Nephron (organoid): ENCODE measurements at regions not wholly inside any gene's neighbourhood (a gene's known extent, or its start where the extent isn't known, plus 50 kb on each side); places are given as distances from the start of the nearest gene placed in this dataset.

Experiments used
- H3K27ac Mint-ChIP-seq, 3 experiments: 2 replicates each; pipeline ENCODE4 v1.8.0; 2020; ENCODE audit warnings: mixed read lengths in 3 of 3, mild to moderate bottlenecking in 2 of 3, moderate library complexity in 1 of 3
- H3K27me3 Mint-ChIP-seq: 2 replicates; pipeline ENCODE4 v1.8.0; 2021; ENCODE audit warnings: low read depth, mild to moderate bottlenecking, moderate library complexity, mixed read lengths
- H3K36me3 Mint-ChIP-seq: 2 replicates; pipeline ENCODE4 v1.8.0; 2020; ENCODE audit warnings: low read depth, mixed read lengths
- H3K4me1 Mint-ChIP-seq: 2 replicates; pipeline ENCODE4 v1.8.0; 2020; ENCODE audit warnings: mixed read lengths
- H3K4me3 Mint-ChIP-seq, 3 experiments: 2 replicates each; pipeline ENCODE4 v1.8.0; 2020; ENCODE audit warnings: mild to moderate bottlenecking in 3 of 3, mixed read lengths in 3 of 3, moderate library complexity in 2 of 3
- H3K9me3 Mint-ChIP-seq: 2 replicates; pipeline ENCODE4 v1.8.0; 2020; ENCODE audit warnings: mixed read lengths
- CTCF ChIP-seq, 3 experiments: fragments of 200-600 bp; sonication (generic); IDR thresholded peaks; one replicate each; pipeline ENCODE4 v1.5.0; 2021; ENCODE audit warnings: antibody characterized with exemption in 3 of 3; ENCODE audit not compliant: unreplicated experiment in 3 of 3

GRCh38 chr16:66206363-66206762 lies 160.1 kb upstream of the CDH5 start:
- Mint-ChIP-seq H3K4me1 (peaks cover 43% of the 10 kb centered on the region), H3K4me3 (no peak overlapping the region), H3K36me3 (no peaks in the 10 kb centered on the region), H3K27ac (peak overlapping the region in 2 of 3 experiments; percentile 80 to 85), H3K27me3 (peaks cover 10% of the 10 kb centered on the region), H3K9me3 (no peaks in the 10 kb centered on the region)
- TF ChIP-seq CTCF (IDR thresholded peaks at IDR 0.05; ENCODE audit: unreplicated experiment in 3 of 3): no peak

GRCh38 chr16:66205287-66206231 lies 160.9 kb upstream of the CDH5 start:
- H3K27me3 Mint-ChIP-seq: peaks cover 10% of the 10 kb centered on the region
- no peaks in the 10 kb centered on the region for H3K9me3 Mint-ChIP-seq
- H3K36me3 Mint-ChIP-seq: no peaks in the 10 kb centered on the region
- H3K4me3 Mint-ChIP-seq: no peak overlapping the region
- peaks cover 35% of the 10 kb centered on the region for H3K4me1 Mint-ChIP-seq
- TF ChIP-seq CTCF (IDR thresholded peaks at IDR 0.05; ENCODE audit: unreplicated experiment in 3 of 3): no peak
- H3K27ac Mint-ChIP-seq: peak overlapping the region; percentile 34 to 85 (median 80)

GRCh38 chr16:66204756-66205155 lies 161.7 kb upstream of the CDH5 start:
- Mint-ChIP-seq H3K36me3 (no peaks in the 10 kb centered on the region), H3K4me3 (no peak overlapping the region), H3K4me1 (peaks cover 40% of the 10 kb centered on the region)

GRCh38 chr16:66203476-66203875 lies 163.0 kb upstream of the CDH5 start:
- no peak for TF ChIP-seq CTCF (IDR thresholded peaks at IDR 0.05; ENCODE audit: unreplicated experiment in 3 of 3)
- Mint-ChIP-seq H3K4me3 (no peak overlapping the region), H3K27ac (peak overlapping the region in 2 of 3 experiments; percentile 28 to 80), H3K36me3 (no peaks in the 10 kb centered on the region), H3K9me3 (no peaks in the 10 kb centered on the region), H3K27me3 (peaks cover 5% of the 10 kb centered on the region), H3K4me1 (peaks cover 35% of the 10 kb centered on the region)

More at GRCh38 chr16:66204756-66205155, 161.7 kb upstream of the CDH5 start:
- Mint-ChIP-seq H3K9me3 (no peaks in the 10 kb centered on the region), H3K27ac (peak overlapping the region in 2 of 3 experiments; percentile 80 to 85), H3K27me3 (peaks cover 6% of the 10 kb centered on the region)
- TF ChIP-seq CTCF (IDR thresholded peaks at IDR 0.05; ENCODE audit: unreplicated experiment in 3 of 3): no peak

GRCh38 chr16:66199189-66199588 lies 167.3 kb upstream of the CDH5 start:
- H3K36me3 Mint-ChIP-seq: no peaks in the 10 kb centered on the region
- no peaks in the 10 kb centered on the region for H3K9me3 Mint-ChIP-seq
- TF ChIP-seq CTCF (IDR thresholded peaks at IDR 0.05; ENCODE audit: unreplicated experiment in 3 of 3): no peak
- no peak overlapping the region for H3K4me3 Mint-ChIP-seq
- peaks cover 5% of the 10 kb centered on the region for H3K27me3 Mint-ChIP-seq
- H3K4me1 Mint-ChIP-seq: peaks cover 15% of the 10 kb centered on the region
- peak overlapping the region in 1 of 3 experiments; percentile 4 for H3K27ac Mint-ChIP-seq
